OCI-LY7 (cell line): ENCODE measurements at regions not wholly inside any gene's neighbourhood (a gene's known extent, or its start where the extent isn't known, plus 50 kb on each side); places are given as distances from the start of the nearest gene placed in this dataset.

Experiments
- BruUV-seq: library from RNA; stranded (reverse); fragments of 400-500 nt; replicated peaks from 2 replicates; lab custom pipeline; 2021; lab: Mats Ljungman, UMichigan
- CTCF ChIA-PET: fragments of 300-600 bp; sonication (Branson Sonifier 250); formaldehyde crosslinking; loops from one replicate; lab custom pipeline; 2022; ENCODE audit warnings: antibody characterized with exemption; ENCODE audit not compliant: unreplicated experiment; lab: Charles Lee
- POLR2A ChIA-PET: fragments of 300-600 bp; sonication (Branson Sonifier 250); formaldehyde crosslinking; loops from one replicate; lab custom pipeline; 2022; ENCODE audit warnings: antibody characterized with exemption; lab: Charles Lee
- DNase-seq: peaks from one replicate; pipeline ENCODE4 v3.0.0-alpha.2; 2015; ENCODE audit warnings: low spot score
- H2AFZ ChIP-seq: fragments of 200-600 bp; sonication (generic), shearing (Covaris generic); 2 replicates; pipeline ENCODE4 v1.6.1; 2014; ENCODE audit warnings: mild to moderate bottlenecking, antibody characterized with exemption, low read length, moderate library complexity
- H3K27ac ChIP-seq: fragments of 200-600 bp; sonication (generic); 2 replicates; pipeline ENCODE4 v1.5.1; 2014; ENCODE audit warnings: mixed run types, low read depth, mild to moderate bottlenecking, moderate library complexity, low read length, inconsistent platforms; ENCODE audit not compliant: poor library complexity, severe bottlenecking
- H3K36me3 ChIP-seq: fragments of 200-600 bp; sonication (generic); 2 replicates; pipeline ENCODE4 v1.6.1; 2014; ENCODE audit warnings: mild to moderate bottlenecking, antibody characterized with exemption, low read length, moderate library complexity, mixed read lengths; ENCODE audit not compliant: insufficient read depth
- H3K4me1 ChIP-seq: fragments of 200-600 bp; sonication (generic); 2 replicates; pipeline ENCODE4 v1.5.1; 2014; ENCODE audit warnings: mild to moderate bottlenecking, low read length; ENCODE audit not compliant: insufficient read depth, poor library complexity, severe bottlenecking
- H3K4me2 ChIP-seq: fragments of 200-600 bp; sonication (generic); 2 replicates; pipeline ENCODE4 v1.6.1; 2014; ENCODE audit warnings: mild to moderate bottlenecking, low read length
- H3K4me3 ChIP-seq: fragments of 200-600 bp; sonication (generic); 2 replicates; pipeline ENCODE4 v1.5.1; 2014; ENCODE audit warnings: mild to moderate bottlenecking, low read depth, low read length; ENCODE audit not compliant: poor library complexity, severe bottlenecking
- H3K79me2 ChIP-seq: fragments of 200-600 bp; sonication (generic); 2 replicates; pipeline ENCODE4 v1.6.1; 2016; ENCODE audit warnings: low read depth, mild to moderate bottlenecking, low read length, moderate library complexity, mixed read lengths; ENCODE audit not compliant: insufficient read depth
- H3K9me2 ChIP-seq: fragments of 200-600 bp; sonication (generic); 2 replicates; pipeline ENCODE4 v1.6.1; 2016; ENCODE audit warnings: mild to moderate bottlenecking, low read length, mixed read lengths; ENCODE audit not compliant: insufficient read depth
- H3K9me3 ChIP-seq: fragments of 200-600 bp; sonication (generic); 2 replicates; pipeline ENCODE4 v1.6.1; 2014; ENCODE audit warnings: mild to moderate bottlenecking, mixed run types, low read length, mixed read lengths
- H4K20me1 ChIP-seq: fragments of 200-600 bp; sonication (generic); 2 replicates; pipeline ENCODE4 v1.6.1; 2014; ENCODE audit warnings: mild to moderate bottlenecking, antibody characterized with exemption, low read length, moderate library complexity, mixed read lengths; ENCODE audit not compliant: insufficient read depth
- EZH2phosphoT487 ChIP-seq: fragments of 200-600 bp; sonication (generic); IDR thresholded peaks from 2 replicates; pipeline ENCODE4 v1.6.1; 2018; ENCODE audit warnings: low read depth, borderline replicate concordance, mild to moderate bottlenecking, mixed run types, antibody characterized with exemption, low read length, moderate library complexity, mixed read lengths
- intact Hi-C: fragments of 100-400 bp; cut with micrococcal nuclease; formaldehyde crosslinking; loops from one replicate; pipeline ENCODE4 v1.10.0; 2022; ENCODE audit not compliant: unreplicated experiment
- TF ChIP-seq, protein P1 (sequence below): fragments of 200-600 bp; sonication (generic); conservative IDR thresholded peaks from 2 replicates; pipeline ENCODE4 v1.5.1; 2014; ENCODE audit warnings: mild to moderate bottlenecking, antibody characterized with exemption, low read length, moderate library complexity, mixed read lengths

DNA sequence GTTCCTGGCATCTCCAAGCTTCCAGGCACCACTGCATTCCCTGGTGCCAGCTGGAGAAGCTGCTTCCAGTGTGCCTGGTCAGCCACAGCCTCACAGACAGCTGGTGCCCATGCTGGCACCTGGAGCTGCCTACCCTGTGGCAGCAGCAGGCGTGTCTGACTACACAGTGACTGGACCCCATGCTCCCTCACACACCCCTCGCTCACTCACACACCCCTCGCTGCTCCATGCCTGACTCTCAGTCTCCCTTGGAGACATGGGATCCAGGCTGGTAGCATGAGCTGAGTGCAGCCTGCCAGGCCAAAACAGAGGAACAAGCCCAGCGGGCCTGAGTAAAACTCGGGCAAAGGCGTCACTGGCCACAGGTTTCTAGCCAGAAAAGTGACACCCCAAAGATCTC, 59.1 kb upstream of the SMIM36 start:
- Histone ChIP-seq H3K4me3 (no peak overlapping the region), H2AFZ (no peak overlapping the region), H4K20me1 (no peaks in the 10 kb centered on the region), H3K4me2 (no peak overlapping the region), H3K9me3 (no peaks in the 10 kb centered on the region), H3K27ac (no peak overlapping the region), H3K4me1 (no peaks in the 10 kb centered on the region), H3K9me2 (no peaks in the 10 kb centered on the region), H3K36me3 (no peaks in the 10 kb centered on the region), H3K79me2 (no peaks in the 10 kb centered on the region)
- BruUV-seq = no TSS peak
- no peak for DNase-seq
- intact Hi-C loops = no loop called here
- ChIA-PET POLR2A (interaction anchor here (0.5 kb wide), 1 partner anchor 11 kb away, joined by 3 read pairs; no protein-coding TSS in a partner anchor), CTCF (no interaction called here)
- no peak for TF ChIP-seq EZH2phosphoT487
- TF ChIP-seq, protein P1, sequence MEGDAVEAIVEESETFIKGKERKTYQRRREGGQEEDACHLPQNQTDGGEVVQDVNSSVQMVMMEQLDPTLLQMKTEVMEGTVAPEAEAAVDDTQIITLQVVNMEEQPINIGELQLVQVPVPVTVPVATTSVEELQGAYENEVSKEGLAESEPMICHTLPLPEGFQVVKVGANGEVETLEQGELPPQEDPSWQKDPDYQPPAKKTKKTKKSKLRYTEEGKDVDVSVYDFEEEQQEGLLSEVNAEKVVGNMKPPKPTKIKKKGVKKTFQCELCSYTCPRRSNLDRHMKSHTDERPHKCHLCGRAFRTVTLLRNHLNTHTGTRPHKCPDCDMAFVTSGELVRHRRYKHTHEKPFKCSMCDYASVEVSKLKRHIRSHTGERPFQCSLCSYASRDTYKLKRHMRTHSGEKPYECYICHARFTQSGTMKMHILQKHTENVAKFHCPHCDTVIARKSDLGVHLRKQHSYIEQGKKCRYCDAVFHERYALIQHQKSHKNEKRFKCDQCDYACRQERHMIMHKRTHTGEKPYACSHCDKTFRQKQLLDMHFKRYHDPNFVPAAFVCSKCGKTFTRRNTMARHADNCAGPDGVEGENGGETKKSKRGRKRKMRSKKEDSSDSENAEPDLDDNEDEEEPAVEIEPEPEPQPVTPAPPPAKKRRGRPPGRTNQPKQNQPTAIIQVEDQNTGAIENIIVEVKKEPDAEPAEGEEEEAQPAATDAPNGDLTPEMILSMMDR = no peak

DNA sequence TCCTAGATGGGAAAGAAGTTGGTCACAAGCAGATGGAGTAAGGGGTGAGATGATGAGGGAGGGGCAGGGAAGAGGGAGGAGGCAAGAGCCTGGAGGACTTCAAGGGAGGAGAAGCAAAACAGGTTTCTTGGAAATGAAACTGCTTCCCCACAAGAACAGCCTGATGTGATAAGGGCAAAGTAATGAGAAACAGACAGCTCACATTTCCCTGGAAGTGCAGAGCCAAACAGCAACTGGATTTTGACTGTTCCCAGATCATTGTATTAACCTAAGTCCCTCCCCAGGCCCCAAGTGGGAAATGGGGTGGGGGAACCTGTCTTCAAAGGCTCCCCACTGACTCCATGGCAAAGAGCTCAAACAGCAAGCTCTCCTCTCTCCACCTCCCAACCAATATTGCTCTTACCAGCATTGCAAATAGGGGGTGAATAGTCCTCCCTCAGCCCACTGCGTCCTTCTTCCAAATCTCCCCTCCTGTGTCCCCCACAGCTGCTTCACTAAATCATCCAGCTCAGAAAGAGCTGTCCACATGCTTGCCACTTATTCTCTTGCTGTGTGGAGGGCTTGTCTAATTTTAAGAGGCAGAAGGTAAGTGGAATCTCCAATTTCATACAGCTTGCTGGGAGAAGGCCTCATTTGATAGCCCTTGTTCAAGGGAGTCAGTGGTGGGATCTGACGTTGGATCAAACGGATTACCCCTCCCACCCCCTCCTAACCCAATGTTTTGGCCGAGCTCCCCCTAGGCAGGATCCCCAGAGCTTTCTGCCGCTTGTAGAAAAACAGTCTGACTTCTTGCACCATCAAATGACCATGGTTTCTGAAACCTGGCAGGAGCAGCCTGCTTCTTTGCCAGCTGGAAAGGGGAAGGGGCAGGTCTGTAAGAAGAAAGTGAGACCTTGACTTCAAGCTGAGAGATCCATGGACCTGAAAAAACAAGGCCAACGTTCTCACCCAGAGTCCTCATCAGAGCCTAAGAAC, 56.3 kb upstream of the SMIM36 start:
- Histone ChIP-seq H3K27ac (no peak overlapping the region), H2AFZ (no peak overlapping the region), H3K79me2 (no peaks in the 10 kb centered on the region), H3K9me3 (no peaks in the 10 kb centered on the region), H3K4me3 (no peak overlapping the region), H3K4me2 (no peak overlapping the region), H3K4me1 (no peaks in the 10 kb centered on the region), H4K20me1 (no peaks in the 10 kb centered on the region), H3K9me2 (no peaks in the 10 kb centered on the region), H3K36me3 (no peaks in the 10 kb centered on the region)
- BruUV-seq = no TSS peak
- ChIA-PET CTCF (interaction anchor here (1.3 kb wide), 1 partner anchor 9 kb away, joined by 3 read pairs; no protein-coding TSS in a partner anchor), POLR2A (interaction anchor here (0.7 to 1.0 kb wide), 2 partner anchors 43 to 396 kb away, joined by 3 to 8 read pairs; no protein-coding TSS in a partner anchor)
- no peak for DNase-seq
- TF ChIP-seq EZH2phosphoT487 = no peak
- TF ChIP-seq, protein P1 = no peak
- intact Hi-C loops = no loop called here

DNA sequence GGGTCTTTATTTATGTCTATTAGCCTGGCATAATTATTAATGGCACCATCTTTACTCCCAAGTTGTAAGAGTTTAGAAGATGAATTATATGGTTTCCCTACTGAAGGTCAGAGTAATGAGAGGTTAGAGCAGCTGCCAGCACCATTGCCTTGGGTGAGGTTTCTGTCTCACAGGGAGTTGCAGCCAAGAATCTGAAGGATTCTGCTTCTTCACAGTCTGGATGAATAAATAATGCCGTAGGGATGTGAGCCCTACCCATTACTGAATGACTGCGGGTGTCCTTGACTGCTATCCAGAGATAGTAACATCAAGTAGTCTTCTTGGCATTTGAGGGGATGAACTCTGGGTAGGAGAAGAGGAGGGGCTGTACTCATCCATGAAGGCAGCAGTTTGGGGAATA, 52.8 kb upstream of the SMIM36 start:
- intact Hi-C loops = no loop called here
- Histone ChIP-seq H3K4me1 (no peaks in the 10 kb centered on the region), H3K79me2 (no peaks in the 10 kb centered on the region), H2AFZ (no peak overlapping the region), H3K36me3 (no peaks in the 10 kb centered on the region), H4K20me1 (no peaks in the 10 kb centered on the region), H3K27ac (no peak overlapping the region), H3K4me3 (no peak overlapping the region), H3K9me2 (no peaks in the 10 kb centered on the region), H3K4me2 (no peak overlapping the region), H3K9me3 (no peaks in the 10 kb centered on the region)
- POLR2A ChIA-PET = interaction anchor here (0.5 kb wide), 1 partner anchor 12 kb away, joined by 4 read pairs; no protein-coding TSS in a partner anchor
- no TSS peak for BruUV-seq
- DNase-seq = no peak
- TF ChIP-seq, protein P1 = no peak
- TF ChIP-seq EZH2phosphoT487 = no peak
- CTCF ChIA-PET = no interaction called here
